Left colon (tissue), 2 donors: ENCODE measurements at regions not wholly inside any gene's neighbourhood (a gene's known extent, or its start where the extent isn't known, plus 50 kb on each side); places are given as distances from the start of the nearest gene placed in this dataset.
"Not testable (repeated sequence)": the region's sequence is repeated elsewhere in the genome, so short reads cannot be mapped to it uniquely, and the experiment has no call there.

Source experiments
- ATAC-seq: fragments of 200-7000 bp; cut with Tn5 transposase; one replicate; pipeline ENCODE4 v1.9.1; 2020; ENCODE audit warnings: mild to moderate bottlenecking, moderate library complexity
- DNase-seq, 2 donors: peaks; one replicate each; pipeline ENCODE4 v3.0.0-alpha.2; 2020
- intact Hi-C, 2 donors: fragments of 100-400 bp; cut with DNase I in 1 of 2; cut with micrococcal nuclease in 1 of 2; formaldehyde crosslinking; loops; one replicate each; pipeline versions ENCODE4 v1.11.2 to v1.14.0; 2022; cut with DNase I, micrococcal nuclease
- donor health status: DM: no; HTN: no; CAD: no.
- donor health status: DM: yes; HTN: yes; CAD: no.

DNA sequence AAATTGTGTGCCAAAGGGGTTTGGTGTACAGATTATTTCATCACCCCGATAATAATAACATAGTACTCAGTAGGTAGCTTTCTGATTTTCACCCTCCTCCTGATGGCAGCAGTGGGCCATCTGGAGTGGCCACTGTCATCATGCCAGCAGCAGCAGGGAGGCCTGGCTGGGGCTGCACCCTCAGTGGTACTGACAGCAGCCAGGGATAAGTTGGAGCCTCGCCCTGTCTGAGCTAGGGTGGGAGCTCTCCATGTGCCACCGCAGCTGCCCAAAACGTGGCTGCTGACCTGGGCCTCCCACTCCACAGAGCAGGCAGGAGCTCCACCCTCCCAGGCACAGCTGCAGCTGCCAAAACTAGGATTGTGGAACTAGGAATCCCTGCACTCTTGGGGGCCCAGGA, 700.8 kb upstream of the KCND2 start:
- DNase-seq = no peak
- intact Hi-C loops = no loop called here
- ATAC-seq = no peak

DNA sequence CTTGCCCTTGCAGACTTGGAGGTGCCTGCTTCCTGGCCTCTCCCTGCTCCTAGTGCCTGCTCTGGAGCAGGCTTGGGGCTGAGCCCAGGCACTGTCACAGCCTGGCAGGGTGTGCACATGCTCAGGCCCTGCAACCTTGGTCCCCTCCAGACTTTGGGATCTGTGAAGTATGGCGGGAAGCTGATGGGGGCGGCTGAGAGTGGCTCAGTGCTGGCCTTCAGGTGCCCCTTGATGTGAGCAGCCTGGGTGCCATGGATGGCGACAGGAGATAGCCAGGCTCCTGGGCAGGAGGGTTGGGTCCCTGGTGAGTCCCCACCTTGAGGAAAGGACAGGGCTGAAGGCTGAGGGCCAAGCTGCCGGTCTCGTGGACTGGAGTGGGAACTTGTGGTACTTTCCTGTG, 700.4 kb upstream of the KCND2 start:
- DNase-seq (no peak), ATAC-seq (no peak)
- intact Hi-C loops = no loop called here

DNA sequence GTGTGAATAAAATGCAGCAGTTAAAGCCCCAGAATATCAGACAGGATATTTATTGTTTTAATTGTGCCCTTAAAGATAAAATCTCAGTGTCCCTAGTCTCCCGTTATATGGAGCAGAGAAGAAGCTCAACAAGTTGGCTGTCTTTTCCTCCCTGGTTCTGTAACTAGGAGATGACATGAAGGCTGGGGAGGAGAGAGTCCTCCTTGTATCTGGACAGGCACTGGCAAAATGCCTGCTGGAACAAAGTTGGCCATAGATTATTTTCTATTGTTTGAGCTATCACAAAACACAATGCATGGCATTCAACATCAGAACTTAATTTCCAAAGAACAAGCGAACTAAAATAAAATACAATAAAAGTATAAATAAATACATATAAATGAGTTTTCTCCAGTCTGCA, 694.9 kb upstream of the KCND2 start:
- intact Hi-C loops = no loop called here
- DNase-seq = no peak
- ATAC-seq = no peak

DNA sequence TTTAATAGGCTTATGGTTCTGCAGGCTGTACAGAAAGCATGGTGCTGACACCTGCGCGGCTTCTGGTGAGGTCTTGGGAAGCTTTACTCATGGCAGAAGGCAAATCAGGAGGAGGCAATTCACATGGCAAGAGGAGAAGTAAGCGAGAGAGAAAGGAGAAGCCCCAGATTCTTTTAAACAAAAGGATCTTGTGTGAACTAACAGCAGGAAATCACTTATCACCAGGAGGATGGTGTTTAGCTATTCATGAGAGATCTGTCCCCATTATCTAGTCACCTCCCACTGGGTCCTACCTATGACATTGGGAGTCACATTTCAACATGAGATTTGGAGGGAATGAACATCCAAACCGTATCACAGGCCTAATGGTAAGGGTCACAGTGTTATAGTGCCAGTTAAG, 678.0 kb upstream of the KCND2 start:
- ATAC-seq = no peak
- intact Hi-C loops = no loop called here
- no peak for DNase-seq

DNA sequence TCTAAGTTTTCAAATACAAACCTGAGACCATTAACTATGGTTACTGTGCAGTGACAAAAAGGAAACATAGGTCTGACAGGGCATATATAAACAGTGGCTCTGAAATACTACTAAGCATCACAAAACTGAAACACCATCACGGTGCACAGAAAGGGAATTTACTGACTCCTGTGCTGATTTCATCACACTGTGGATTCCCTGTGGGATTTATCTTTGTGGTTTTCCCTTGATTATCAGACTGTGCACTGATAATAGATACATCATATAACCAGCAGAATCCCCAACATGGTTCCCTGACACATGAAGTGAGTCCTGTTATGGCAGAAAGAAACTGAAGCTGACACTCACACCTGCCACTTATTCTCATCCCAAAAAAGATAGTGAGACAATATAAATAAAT, 676.3 kb upstream of the KCND2 start:
- no peak for ATAC-seq
- DNase-seq = no peak
- intact Hi-C loops = no loop called here

DNA sequence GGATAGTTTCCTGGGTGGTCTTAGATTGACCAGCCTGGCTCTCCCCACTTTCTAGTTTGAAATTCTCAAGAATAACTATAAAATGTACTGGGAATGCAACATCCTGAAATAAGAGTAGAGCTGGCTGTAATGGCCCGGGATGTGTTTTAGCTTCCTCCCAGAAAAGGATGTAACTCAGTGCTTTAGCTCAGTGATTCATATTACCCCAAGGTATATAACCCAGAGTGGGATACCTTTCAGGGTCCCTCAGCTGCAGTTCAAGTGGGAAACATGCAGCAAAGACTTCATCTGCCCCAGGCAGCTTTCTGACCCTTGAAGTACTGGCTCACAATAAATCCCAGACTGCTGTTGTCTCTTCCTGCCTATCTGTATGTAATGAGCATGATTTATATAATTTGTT, 666.7 kb upstream of the KCND2 start:
- DNase-seq = no peak
- intact Hi-C loops = no loop called here
- ATAC-seq = no peak

DNA sequence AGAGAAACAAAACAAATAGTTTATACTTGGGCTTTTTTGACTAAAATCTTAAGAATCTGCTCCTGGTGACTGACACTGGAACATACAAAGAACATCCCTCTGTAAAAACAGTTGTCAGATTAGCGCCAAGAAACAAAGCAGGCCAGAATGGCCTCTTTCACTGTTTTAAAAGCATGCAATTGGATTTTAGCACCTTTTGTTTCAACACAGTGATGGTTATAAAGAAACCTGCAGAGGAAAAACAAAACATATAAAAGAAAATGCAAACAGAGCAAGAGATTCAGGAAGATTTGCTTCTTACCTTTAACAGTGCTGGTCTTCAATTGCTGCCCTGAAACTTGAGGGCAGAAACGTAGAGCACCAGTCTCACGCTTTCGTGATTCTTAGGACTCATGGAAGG, 652.2 kb upstream of the KCND2 start:
- no peak for DNase-seq

DNA sequence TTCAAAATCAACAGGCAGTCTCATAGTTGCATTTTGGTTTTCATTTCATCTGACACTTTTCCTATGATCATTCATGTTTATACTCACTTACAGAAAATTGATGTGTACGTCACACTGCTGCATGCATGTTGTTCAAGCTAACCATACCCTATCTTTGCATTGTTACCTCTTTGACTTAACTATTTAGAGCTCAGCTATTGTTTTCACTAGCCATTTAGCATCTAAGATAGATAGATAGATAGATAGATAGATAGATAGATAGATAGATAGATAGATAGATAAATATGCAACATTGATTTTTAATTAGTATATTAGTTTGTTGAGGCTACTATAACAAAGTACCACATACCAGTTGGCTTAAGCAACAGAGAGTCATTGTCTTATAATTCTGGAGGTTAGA, 649.5 kb upstream of the KCND2 start:
- ATAC-seq (no peak), DNase-seq (no peak)
- intact Hi-C loops = no loop called here

More for the DNA sequence above, 652.2 kb upstream of the KCND2 start:
- intact Hi-C loops = no loop called here
- ATAC-seq = no peak

DNA sequence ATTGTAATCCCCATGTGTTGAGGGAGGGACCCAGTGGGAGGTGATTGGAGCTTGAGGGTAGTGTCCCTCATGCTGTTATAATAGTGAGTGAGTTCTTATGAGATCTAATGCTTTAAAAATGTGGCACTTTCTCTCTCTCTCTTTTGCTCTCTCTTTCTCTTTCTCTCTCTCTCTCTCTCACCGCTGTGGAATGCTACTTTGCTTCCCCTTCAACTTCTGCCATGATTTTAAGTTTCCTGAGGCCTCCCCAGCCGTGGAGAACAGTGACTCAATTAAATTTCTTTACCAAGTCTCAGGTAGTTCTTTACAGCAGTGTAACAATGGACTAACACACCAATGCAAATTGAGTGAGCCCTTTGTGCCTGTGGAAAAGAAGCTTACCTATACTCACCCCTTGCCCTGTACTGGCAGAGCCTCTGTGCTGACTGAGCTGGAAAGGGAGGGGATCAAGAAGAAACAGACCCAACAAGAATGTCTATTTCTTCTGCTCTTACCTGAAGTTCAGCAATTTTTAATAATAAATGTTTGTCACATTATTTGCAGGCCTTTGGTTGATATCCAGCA, 642.5 kb upstream of the KCND2 start:
- ATAC-seq = no peak
- intact Hi-C loops = no loop called here
- no peak for DNase-seq

DNA sequence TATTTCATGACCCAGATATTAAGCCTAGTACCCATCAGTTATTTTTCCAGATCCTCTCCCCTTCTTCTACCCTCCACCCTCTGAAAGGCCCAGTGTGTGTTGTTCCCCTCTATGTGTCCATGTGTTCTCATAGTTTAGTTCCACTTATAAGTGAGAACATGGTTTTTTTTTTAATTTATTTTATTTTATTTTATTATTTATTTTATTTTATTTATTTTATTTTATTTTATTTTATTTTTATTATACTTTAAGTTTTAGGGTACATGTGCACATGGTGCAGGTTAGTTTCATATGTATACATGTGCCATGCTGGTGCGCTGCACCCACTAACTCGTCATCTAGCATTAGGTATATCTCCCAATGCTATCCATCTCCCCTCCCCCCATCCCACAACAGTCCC, 639.2 kb upstream of the KCND2 start:
- ATAC-seq, DNase-seq, intact Hi-C loops: not testable (repeated sequence)

DNA sequence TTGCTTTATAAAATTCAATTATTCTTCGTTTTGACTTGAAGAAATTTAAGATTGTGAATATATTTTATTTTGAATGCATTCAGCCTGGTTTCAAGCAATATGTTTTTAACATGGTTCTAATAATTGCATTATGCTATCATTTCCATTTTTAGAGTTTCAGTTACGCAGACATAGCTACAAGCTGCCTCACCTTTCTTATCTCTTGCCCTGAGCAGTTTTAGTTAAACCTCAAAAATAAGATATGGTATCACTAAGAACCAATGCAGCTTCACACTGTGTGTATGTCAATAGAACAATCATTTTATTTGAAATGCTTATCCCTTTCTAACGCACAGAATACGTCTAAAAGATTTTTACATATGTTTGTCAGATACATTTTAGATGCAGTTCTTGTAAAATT, 632.6 kb upstream of the KCND2 start:
- intact Hi-C loops = no loop called here
- DNase-seq = no peak
- ATAC-seq = no peak

DNA sequence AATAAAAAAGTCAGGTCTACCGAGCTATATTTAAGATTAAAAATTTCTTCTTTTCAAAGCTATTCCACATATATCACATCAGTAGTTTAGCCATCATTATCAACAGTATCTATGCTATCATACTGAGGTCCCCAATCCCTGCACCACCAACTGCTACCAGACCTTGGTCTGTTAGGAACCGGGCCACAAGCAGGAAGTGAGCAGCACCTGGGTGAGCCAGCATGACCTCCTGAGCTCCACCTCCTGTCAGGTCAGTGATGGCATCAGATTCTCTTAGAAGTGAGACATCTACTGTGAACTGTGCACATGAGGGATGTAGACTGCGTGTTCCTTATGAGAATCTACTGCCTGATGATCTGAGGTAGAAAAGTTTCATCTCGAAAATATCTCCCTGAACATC, 632.1 kb upstream of the KCND2 start:
- no peak for ATAC-seq
- intact Hi-C loops = no loop called here
- DNase-seq = no peak

DNA sequence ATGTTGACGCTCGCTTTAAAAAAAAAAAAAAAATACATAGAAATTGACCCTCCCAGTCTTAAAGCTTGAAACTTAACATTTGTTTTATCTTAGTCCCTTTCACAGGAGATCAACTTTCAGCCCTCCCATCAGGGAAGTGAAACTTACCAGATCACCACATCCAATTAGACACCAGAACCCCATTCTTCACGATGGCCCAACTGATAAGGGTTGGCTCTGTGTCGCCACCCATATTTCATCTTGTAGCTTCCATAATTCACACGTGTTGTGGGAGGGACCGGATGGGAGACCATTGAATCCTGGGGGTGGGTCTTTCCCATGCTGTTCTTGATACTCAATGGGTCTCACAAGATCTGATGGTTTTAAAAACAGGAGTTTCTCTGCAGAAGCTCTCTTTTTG, 629.4 kb upstream of the KCND2 start:
- ATAC-seq (no peak), DNase-seq (no peak)
- intact Hi-C loops = no loop called here

DNA sequence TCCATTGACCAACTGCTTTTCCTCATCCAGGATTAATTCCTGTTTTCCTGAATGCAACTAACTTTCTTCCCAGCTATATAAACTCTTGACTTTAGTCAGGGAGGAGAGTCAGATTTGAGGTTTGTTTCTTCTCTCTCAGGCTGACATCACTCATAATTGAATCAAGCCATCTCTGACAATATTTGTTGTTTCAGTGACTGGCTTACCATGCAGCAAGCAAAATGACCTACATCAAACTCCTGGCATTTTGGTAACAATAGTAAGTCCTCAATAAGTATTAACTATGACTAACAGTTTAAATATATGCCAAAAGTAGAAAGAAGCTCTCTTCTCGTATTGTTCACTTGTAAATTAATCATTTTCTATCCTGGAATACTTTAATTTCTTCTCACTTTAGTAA, 625.7 kb upstream of the KCND2 start:
- intact Hi-C loops = no loop called here
- DNase-seq = no peak
- no peak for ATAC-seq

DNA sequence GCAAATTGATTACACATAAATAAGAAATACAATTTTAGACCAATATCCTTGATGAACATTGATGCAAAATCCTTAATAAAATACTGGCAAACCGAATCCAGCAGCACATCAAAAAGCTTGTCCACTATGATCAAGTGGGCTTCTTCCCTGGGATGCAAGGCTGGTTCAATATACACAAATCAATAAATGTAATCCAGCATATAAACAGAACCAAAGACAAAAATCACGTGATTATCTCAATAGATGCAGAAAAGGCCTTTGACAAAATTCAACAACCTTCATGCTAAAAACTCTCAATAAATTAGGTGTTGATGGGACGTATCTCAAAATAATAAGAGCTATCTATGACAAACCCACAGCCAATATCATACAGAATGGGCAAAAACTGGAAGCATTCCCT, 624.2 kb upstream of the KCND2 start:
- intact Hi-C loops, ATAC-seq, DNase-seq: not testable (repeated sequence)

DNA sequence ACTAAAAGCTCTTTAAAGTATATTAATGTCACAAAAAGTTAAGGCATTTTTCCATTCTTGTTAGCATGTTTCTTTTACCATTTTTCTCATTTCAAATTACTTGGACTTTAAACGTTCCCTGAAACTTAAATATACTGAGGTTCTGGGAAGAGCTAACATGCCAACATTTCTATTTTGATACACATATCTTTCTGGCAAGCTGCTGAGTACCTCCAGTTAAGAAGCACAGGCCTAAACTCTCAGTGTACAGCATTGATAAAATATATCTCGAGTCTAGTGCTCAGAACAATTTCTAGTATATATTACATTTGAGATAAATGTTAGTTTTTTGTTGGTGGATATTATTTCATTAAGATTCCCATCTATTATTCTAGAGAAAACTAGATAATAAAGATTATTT, 612.9 kb upstream of the KCND2 start:
- intact Hi-C loops = no loop called here
- DNase-seq = no peak
- ATAC-seq = no peak

DNA sequence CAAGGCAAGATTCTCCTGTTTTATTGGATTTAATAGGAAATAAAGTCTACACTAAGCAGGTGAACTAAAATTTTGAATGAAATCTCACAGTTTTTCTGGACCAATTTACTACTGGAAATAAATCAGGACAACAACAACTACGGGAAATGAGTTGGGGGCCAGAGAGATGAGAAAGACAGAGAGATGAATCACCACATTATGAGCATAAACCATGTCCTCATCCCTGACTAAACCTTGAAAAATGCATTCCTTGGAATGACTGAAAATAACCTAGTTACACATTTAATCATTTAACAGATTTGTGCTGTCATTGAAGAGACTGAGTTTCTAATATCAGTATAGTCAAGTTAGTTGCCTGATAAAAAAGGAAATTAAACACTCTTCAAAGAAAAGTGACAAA, 608.4 kb upstream of the KCND2 start:
- ATAC-seq (no peak), DNase-seq (no peak)
- intact Hi-C loops = no loop called here

DNA sequence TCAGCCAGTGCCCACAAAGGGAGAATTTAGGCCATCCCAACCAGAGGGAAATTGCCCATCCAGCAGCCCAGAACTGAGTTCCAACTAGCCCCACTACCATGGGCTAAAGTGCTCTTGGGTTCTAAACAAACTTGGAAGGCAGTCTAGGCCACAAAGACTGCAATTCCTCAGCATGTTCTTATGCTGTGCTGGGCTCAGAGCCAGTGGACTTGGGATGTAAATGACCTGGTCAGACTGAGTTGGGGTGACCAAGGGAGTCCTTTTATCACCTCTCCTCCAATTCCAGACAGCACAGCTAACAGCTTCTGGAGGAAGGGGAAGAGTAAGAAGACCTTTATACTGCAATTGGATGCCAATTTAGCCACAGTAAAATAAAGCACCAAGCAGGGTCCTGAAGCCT, 607.2 kb upstream of the KCND2 start:
- ATAC-seq (no peak), DNase-seq (no peak)
- intact Hi-C loops = no loop called here

DNA sequence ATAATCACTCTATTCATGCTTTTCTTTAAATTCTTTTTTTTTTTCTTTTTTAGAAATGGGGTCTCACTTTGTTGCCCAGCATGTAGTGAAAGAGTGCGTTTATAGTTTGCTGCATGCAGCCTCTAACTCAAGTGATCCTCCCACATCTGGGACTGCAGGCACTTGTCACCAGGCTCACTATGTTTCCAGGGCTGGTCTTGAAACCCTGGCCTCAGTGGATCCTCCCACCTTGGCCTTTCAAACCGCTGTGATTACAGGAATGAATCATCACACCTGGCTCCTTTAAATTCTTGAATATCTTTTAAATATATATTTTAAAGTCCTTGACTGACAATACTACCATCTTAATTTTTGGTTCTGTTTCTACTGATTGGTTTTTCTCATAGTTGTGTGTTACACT, 591.6 kb upstream of the KCND2 start:
- intact Hi-C loops = no loop called here
- ATAC-seq = no peak
- DNase-seq = no peak

DNA sequence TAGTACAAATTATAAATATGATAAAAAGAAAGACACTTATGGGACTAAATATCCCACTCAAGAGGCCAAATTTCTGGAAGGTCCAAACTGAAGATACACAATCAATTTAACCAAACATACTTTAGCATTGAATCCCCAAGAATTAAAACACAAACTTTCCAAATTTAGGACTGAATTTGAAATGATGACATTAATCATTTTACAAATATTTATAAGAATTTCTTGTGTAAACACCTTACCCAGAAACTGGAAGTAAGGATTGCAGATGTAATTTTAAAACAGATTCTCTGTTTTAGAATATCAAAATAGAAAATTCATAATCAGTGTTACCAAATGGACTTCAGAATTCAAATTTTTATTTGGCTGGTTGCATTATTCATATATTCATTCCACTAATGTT, 588.2 kb upstream of the KCND2 start:
- intact Hi-C loops = no loop called here
- ATAC-seq = no peak

DNA sequence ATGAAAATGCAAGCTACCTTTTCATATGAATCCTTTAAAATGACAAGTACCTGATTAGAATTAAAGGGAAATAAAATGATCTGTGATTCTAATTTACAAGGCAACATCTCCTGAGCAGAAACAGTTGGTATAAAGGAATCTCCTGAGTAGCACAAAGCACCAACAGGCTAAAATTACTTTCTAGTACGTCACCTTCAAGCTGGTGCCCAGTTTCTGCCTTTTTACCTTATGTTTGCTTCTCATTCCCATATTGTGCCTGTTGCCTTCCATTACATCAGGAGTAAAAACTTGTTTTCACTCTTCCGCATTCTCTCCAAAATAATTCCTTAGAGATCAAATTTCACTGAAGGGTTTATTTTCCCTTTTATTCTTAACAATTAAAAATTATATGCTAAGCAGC, 587.1 kb upstream of the KCND2 start:
- ATAC-seq (no peak), DNase-seq (no peak)
- intact Hi-C loops = no loop called here

More for the DNA sequence above, 588.2 kb upstream of the KCND2 start:
- no peak for DNase-seq

DNA sequence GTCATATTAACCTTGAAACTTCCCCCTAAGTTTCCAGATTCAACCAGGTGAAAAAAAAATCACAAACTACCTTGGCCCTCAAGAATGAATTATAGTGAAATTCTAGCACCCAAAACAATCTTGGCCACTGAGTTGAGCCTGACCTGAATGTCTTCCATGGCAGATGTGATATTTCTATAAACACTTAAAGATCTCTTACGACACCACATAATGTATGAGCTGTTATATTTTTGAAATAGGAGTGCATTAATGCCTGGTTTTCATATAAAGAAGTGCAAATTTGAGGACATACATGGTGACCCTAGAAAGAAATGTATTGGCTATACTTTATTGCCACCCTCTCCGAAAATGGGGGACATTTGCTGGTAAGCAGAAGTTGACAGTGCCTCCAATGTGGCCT, 584.1 kb upstream of the KCND2 start:
- DNase-seq (no peak), ATAC-seq (no peak)
- intact Hi-C loops = no loop called here
